ENCODE measurements at regions not wholly inside any gene's neighbourhood (a gene's known extent, or its start where the extent isn't known, plus 50 kb on each side); places are given as distances from the start of the nearest gene placed in this dataset.
"Not testable (repeated sequence)": the region's sequence is repeated elsewhere in the genome, so short reads cannot be mapped to it uniquely, and the experiment has no call there.

GRCh38 chr13:44746690-44747089, 170.6 kb upstream of the TSC22D1 start:
- no peak for DNase-seq

- DNase-seq = no peak
Measured at GRCh38 chr13:44744880-44745633, 168.9 kb upstream of the TSC22D1 start.

GRCh38 chr13:44739539-44739938, 163.4 kb upstream of the TSC22D1 start:
- DNase-seq = no peak

GRCh38 chr13:44739120-44739519, 163.0 kb upstream of the TSC22D1 start:
- DNase-seq = no peak

GRCh38 chr13:44738463-44738862, 162.3 kb upstream of the TSC22D1 start:
- no peak for DNase-seq

- no peak for DNase-seq
Measured at GRCh38 chr13:44735806-44736205, 159.7 kb upstream of the TSC22D1 start.

GRCh38 chr13:44734201-44734707, 158.1 kb upstream of the TSC22D1 start:
- no peak for DNase-seq

GRCh38 chr13:44732503-44733098, 156.5 kb upstream of the TSC22D1 start:
- DNase-seq = no peak

GRCh38 chr13:44730851-44731250, 154.7 kb upstream of the TSC22D1 start:
- DNase-seq = no peak

GRCh38 chr13:44730099-44730498, 154.0 kb upstream of the TSC22D1 start:
- DNase-seq = no peak

GRCh38 chr13:44727591-44727990, 151.5 kb upstream of the TSC22D1 start:
- not testable (repeated sequence) for DNase-seq

- DNase-seq = no peak
Measured at GRCh38 chr13:44726778-44727177, 150.6 kb upstream of the TSC22D1 start.

GRCh38 chr13:44726214-44726613, 150.1 kb upstream of the TSC22D1 start:
- DNase-seq = peak; percentile 18

- DNase-seq = no peak
Measured at GRCh38 chr13:44719857-44720671, 143.9 kb upstream of the TSC22D1 start.

GRCh38 chr13:44718467-44718866, 142.3 kb upstream of the TSC22D1 start:
- DNase-seq = no peak

GRCh38 chr13:44715287-44716230, 139.4 kb upstream of the TSC22D1 start:
- no peak for DNase-seq

- DNase-seq = no peak
Measured at GRCh38 chr13:44713788-44714469, 137.8 kb upstream of the TSC22D1 start.

- no peak for DNase-seq
Measured at GRCh38 chr13:44711706-44712105, 135.6 kb upstream of the TSC22D1 start.

- DNase-seq = no peak
Measured at GRCh38 chr13:44710576-44710975, 134.4 kb upstream of the TSC22D1 start.

GRCh38 chr13:44704811-44705210, 128.7 kb upstream of the TSC22D1 start:
- not testable (repeated sequence) for DNase-seq

- no peak for DNase-seq
Measured at GRCh38 chr13:44703371-44703770, 127.2 kb upstream of the TSC22D1 start.

GRCh38 chr13:44698066-44698465, 121.9 kb upstream of the TSC22D1 start:
- no peak for DNase-seq

Data from MV-4-11 (cell line).